SH-SY5Y (cell line): ENCODE measurements at regions not wholly inside any gene's neighbourhood (a gene's known extent, or its start where the extent isn't known, plus 50 kb on each side); places are given as distances from the start of the nearest gene placed in this dataset.

ENCODE experiments used
- GATA2 ChIP-seq: IDR thresholded peaks from 2 replicates; pipeline ENCODE4 v1.6.1; 2011; ENCODE audit warnings: mild to moderate bottlenecking, low read depth, low read length
- GATA3 ChIP-seq: IDR thresholded peaks from 2 replicates; pipeline ENCODE4 v1.6.1; 2011; ENCODE audit warnings: low read depth, mild to moderate bottlenecking, low read length, moderate library complexity

DNA sequence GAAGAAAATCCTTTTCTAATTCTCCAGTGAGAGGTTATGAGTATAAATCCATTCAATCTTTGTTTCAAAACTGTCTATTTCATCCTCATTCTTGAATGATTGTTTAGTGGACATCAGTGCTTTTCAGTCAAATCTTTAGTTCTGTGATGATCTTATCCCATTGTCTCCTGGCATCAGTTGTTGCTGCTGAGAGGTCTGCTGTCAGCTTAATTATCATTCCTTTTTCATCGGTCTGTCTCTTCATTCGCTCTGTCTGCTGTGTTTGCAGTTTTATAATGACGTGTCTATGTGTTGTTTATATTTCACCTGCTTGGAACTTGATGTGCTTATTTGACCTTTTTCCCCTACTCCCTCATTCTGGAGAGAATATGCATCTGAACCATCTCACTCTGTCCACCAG lies 69.2 kb upstream of the GLI2 start:
- TF ChIP-seq GATA3 (no peak), GATA2 (no peak)

DNA sequence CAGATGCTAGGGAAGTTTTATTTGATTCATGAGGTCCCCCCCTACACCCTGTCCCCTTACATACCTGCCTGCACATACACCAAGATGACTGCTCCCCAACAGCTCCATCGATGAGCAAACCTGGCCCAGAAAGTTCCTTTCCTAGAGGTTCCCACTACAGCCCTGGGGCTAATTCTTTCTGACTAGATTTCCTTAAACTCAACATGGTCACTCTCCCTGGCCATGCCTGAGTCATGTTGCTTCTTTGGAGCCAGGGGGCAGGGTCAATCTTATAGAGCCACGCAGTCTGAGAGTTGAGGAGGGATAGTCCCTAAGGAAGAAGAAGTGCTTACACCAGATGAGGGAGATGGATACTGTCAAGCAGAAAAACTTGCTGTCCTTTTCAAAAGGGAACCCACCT lies 67.7 kb upstream of the GLI2 start:
- TF ChIP-seq GATA2 = no peak
- no peak for TF ChIP-seq GATA3

DNA sequence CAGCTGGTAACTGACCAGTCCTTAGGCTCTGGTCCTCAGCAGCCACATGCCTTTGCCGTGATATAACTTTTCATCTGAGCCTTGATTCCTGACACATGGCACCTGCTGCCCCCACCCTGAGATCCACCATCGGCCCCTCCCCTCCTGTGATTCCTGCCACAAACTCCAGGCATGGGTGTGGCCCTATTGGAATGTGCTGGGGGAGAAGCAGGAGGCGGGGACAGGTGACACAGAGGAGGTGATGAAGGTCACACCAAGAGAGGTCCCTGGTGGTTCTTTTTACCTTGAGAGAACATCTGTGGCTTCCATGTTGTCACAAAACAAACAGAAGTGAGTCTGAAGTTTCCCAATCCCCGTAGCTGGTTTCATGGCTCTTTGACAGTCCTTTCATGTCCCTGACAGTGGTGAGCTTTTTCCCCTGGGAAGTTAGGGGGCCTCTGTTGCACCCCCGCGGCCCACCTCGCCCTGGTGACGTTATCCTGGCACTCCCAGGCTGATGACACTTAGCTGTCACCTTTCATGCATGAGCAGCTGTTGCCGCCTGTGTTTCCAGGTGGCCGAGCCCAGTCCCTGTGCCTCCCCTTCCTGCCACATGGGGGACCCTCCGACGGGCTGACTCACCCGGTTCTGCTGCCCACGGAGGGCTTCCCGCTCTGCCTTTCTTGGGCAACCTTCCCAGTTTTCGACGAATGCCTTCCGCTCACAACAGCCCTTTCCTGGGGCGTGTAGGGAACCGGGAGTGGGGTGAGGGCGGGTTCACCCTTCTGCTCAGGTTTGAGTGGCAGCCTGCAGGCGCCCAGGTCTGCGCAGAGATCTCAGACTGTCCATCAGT lies 66.3 kb upstream of the GLI2 start:
- TF ChIP-seq GATA3 (no peak), GATA2 (no peak)

DNA sequence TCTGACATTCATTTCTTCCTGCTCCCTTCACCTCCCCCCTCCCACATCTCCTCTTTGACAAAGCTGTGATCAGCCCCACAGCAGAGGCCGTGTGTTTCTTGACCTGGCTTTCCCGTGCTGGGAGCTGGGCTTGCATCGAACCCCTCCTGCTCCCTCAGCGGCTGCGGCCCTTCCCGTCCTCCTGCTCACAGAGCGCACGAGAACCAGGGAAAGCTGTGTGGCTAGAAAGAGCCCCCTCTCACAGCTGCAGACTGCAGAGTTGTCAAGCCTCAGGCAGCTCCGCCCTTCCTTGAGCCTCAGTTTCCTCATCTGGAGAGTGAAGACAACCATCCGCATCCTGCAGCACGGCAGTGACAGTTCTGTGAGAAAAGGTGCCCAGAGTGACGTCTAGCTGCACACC lies 65.7 kb upstream of the GLI2 start:
- no peak for TF ChIP-seq GATA2
- TF ChIP-seq GATA3 = no peak

DNA sequence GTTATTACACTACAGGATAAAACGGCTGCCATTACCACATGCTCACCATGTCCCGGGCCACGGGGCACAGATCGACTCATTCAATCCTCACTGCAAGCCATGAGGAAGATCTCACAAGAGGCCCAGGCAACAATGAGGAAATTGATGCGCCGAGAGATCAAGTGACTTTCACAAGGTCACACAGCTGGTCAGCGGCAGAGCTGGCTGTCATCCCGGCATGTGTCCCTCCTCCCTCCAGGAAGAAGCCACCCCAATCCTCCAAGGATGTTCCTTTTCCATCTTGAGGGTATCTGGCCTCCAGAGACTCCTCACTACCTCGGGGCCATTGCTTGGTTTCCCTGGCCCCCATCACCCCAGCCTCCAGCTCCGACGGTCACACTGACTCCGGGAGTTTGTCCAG lies 65.3 kb upstream of the GLI2 start:
- TF ChIP-seq GATA2 (no peak), GATA3 (no peak)

DNA sequence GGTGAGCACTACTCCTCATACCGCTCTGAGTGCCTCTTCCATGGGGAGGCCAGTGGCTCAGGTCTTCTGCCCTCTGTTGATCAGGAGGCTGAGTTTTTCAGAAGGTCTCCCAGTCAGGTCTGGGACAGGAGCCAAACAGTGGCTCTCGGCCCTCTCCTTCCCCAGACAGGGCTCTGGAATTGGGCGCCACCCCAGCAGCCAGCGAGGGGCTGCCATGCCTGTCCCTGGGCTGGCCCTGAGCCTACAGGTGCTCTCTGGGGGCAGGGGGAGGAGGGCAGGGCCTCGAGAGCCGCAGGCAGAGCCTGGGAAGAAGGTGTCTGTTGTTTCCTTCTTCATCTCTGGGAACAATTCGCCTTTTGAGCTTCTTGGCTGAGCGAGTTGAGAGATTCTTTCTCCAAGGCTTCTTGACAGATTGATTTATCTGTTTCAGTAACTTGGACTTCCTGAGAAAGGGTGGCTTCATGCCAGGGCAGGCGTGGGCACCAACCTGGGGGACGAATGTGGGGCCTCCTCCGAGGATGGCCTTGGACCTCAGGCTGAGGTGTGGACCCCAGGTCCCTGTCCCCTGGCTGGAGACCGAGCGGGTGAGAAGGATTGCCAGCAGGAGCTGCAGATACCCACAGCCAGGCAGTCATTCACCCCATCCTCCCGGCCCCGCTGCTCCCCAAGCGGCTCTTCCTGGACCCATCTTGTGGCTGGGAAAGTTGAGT lies 64.7 kb upstream of the GLI2 start:
- TF ChIP-seq GATA2 = no peak
- TF ChIP-seq GATA3 = no peak

DNA sequence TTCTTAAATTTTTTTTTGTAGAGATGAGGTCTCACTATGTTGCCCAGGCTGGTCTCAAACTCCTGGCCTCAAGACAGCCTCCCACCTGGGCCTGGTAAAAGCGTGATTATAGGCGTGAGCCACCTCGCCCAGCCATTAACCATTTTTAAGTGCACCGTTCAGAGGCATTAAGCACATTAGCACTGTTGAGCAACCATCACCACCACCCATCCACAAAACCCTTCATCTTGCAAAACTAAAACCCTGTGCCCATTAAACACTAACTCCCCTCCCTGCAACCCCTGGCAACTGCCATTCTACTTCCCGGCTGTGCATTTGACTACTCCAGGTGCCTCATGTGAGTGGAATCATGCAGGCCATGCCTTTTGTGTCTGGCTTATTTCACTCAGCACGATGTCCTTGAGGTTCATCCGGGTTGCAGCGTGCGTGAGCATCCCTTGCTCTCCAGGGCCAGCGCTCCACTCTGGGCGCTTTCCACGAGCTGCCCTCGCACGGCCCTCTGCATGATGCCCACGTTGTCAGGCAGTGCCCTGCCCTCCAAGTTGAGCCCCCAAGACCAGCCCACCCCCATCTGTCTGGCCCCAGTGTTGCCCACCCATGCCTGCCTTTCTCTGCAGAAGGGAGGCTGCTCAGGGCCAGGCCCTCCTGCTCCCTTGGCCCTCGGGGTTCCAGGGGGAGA lies 63.0 kb upstream of the GLI2 start:
- TF ChIP-seq GATA2 (no peak), GATA3 (no peak)

DNA sequence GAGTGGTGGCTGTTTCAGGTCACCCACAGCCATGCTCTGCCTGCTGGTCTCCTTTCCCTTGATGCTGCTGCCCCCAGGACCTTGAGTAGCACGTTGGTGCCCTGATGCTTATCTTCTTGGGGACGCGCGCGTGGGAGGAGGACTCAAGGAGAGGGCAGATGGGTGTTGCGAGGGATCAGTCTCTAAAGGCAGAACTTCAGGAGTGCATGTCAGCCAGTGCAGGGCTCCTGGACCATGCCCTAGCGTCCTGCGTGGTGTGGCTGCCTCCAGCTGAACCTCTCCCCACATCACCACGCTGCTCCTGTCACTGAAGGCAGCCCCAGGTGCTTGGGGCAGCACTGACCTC lies 62.5 kb upstream of the GLI2 start:
- TF ChIP-seq GATA2 = no peak
- no peak for TF ChIP-seq GATA3

DNA sequence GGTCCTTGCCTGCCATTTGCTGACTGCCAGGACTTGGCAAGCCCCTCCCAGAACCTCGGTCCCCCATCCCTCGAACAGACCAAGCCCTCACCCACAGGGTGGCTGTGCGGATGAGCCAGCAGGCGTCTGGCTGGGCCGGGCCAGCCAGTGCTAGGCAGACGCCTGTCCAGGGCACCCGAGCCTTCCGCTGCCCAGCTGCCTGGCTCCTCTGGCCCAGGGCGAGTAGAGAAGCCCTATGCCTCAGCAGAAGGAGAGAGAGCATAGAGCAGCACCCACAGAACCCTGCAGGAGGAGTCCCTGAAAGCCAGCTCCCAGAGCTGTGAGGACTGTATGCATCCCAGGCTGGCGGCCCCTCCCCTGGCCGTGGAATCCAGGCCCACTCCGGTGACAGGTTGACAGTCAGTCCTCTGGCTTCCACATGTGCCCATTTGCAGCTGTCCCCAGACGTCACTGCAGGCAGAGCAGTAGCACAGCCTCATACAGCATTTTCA lies 62.1 kb upstream of the GLI2 start:
- no peak for TF ChIP-seq GATA3
- TF ChIP-seq GATA2 = no peak

DNA sequence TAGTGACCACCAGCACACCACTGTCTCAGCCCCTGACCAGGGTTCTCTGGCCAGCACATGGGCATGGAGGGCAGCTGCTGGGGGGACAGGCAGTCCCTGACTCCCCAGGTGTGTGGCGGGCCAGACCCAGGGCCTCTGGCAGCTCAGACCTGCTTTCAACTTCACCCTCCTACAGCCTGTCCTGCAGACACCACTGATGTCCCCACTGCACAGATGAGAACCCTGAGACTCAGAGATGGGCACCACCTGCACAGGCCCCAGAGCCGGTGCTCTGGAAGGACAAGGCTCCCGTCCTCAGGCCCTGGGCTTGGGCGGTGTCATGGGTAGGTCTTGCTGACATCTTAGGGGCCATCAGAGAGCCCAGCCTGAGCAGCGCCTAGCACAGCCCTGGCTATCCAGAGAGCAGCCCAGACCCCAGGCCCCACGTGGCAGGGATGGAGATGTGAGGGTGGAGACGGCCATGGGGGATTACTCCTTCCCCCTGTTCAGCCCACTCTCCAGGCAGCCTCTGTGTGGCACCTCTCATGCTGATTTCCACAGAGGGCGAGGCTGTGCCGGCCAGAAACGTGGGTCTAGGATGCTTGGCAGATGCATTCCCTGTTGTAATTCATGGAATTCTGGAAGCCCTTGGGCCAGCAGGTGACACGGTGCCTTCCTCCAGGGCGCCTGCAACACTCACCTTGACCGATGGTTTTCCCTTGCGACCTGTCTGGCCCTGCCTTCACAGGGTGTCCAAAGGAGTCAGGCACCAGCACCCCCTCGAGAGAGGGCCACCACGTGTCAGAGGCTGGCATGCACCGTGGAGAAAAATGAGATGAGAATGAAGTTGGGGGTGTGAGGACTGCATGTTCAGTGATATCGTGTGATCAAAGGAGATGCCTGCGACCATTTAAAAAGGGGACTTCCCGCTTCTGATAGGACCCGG lies 61.2 kb upstream of the GLI2 start:
- TF ChIP-seq GATA3 (no peak), GATA2 (no peak)

DNA sequence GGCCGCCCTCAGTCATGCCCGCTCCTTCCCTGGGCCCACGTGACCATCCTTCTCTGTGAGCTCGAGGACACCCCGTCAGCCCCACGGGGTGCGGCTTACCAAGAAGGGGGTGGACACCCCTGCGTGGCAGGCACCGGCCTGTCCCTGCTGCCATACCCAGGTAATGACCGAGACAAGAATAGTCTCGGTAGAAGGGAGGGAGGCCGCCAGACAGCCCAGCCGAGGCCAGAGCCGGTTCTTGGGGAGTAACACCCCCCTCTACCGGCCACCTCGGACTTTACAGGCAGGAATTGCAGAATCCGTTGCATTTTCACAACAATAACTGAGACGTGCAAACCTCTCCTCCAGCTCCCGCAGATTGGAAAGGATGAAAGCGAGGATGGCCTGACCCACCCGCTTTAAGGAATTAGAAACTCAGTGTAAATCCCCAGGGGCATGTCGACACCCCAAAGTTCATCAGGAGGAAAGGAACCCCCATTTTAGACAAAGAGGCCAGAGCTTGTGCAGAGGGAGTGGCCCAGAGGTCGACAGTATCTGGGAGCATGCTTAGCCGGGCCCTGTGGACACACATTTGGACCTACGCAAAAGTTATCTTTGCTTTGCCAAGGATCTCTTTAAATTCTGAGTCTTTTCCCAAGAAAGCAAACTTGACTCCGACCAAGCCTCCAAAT lies 60.1 kb upstream of the GLI2 start:
- no peak for TF ChIP-seq GATA3
- TF ChIP-seq GATA2 = no peak

DNA sequence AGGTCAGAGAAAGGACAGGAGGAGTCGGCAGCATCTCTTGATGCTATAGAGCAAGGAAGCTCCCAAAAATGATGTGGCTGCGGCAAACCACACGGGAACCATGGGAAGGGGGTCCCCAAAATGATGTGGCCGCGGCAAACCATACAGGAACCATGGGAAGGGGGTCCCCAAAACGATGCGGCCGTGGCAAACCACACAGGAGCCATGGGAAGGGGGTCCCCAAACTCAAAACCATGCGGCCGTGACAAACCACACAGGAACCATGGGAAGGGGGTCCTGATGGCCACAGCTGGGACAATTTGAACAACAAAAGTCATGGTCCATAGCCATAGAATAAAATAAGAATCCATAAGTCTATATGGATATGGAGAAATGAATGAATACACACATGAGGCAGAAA lies 58.4 kb upstream of the GLI2 start:
- TF ChIP-seq GATA2 (no peak), GATA3 (no peak)

DNA sequence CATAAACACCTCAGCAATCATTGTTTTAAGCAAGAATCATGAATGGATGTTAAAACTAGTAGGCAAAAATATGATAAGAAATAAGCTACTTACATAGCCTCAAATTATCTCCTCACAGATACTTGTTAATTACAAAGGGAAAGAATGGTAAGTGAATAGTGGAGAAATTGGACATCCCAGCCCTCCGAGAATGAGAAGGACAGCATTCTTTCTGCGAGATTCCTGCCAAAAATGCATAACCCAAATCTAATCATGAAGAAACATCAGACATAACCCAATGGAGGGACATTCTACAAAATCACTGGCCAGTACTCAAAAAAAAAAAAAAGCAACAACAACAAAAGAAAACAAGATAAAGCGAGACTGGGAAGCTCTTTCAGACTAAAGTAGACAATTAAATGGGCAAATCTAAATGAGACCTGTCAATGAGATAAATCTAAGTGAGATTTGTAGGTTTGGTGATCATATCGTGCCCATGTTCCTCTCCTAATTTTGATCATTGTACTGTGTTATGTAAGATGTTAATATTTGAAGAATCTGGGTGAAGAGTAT lies 57.9 kb upstream of the GLI2 start:
- TF ChIP-seq GATA2 = no peak
- no peak for TF ChIP-seq GATA3

DNA sequence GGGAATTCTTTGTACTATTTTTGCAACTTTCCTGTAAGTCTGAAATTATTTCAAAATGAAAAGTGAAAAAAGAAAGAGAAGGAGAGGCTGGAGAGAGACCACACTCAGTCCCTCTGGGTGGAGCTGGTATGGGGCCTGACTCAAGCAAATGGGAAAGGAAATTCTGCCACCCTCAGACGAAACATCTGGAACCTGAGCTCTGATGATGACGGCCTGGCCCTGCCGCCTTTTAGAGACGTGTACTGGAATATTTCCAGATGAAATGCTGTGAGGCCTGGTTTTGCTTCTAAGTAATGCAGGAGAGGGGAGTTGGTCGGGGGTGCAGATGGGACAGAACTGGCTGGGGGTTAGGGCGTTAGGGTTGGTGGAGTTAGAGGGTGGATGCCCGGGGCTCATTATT lies 57.4 kb upstream of the GLI2 start:
- TF ChIP-seq GATA3 = no peak
- TF ChIP-seq GATA2 = no peak
